Prostate gland (tissue), 2 donors: ENCODE measurements at regions not wholly inside any gene's neighbourhood (a gene's known extent, or its start where the extent isn't known, plus 50 kb on each side); places are given as distances from the start of the nearest gene placed in this dataset.

Experiments used
- POLR2A ChIP-seq: fragments of 450-650 bp; IDR thresholded peaks from one replicate; pipeline ENCODE4 v1.6.1; 2016; ENCODE audit warnings: antibody characterized with exemption, mild to moderate bottlenecking
- POLR2AphosphoS5 ChIP-seq: sonication (generic); formaldehyde crosslinking; IDR thresholded peaks from one replicate; pipeline ENCODE4 v1.6.1; 2017; ENCODE audit warnings: antibody characterized with exemption
- TF ChIP-seq, protein P1 (sequence below), 4 experiments: fragments of 200-600 bp in 2 of 4; fragments of 450-650 bp in 2 of 4; sonication (generic) in 2 of 4; IDR thresholded peaks; 1 replicate in 3 of 4; 2 replicates in 1 of 4; pipeline ENCODE4 v1.5.1; 2016 to 2019; ENCODE audit warnings: antibody characterized with exemption in 4 of 4, mild to moderate bottlenecking in 2 of 4, moderate library complexity in 2 of 4

DNA sequence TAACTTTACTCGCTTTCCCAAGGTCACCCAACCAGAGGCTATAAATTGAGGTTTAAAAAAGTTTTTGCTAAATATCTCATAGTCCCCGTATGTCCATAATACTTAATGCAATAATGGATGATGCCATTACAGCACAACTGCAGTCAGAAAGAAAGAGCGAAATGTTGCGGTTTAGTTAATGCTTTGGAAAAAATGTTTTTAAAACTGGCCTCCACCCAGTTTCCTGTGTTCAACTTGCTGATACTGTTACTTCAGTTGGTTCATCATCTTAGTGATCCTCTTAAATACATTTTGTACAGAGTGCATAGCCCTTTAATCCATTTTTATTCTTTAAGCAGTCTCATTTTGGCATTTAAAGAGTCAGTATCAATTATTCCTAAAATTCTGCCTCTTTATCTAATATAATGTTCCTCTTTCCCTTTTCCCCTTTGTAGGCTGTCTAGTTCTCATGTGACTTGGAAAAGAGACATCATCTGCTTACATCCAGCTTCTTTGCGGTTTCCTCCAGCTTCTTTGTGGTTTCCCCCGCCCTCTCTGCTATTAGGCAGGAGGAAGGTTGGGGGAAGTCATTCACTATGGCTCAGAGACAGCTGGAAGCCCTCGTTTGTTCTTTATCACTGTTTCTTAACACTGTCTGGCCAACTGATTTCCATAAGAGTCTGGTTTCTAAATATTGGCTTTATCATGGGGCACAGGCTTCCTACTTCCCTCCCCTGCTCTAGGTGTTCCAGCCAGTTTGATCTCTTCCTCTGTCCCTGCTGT lies 154.3 kb downstream of the GOLIM4 start:
- no peak for TF ChIP-seq POLR2A
- TF ChIP-seq, protein P1, sequence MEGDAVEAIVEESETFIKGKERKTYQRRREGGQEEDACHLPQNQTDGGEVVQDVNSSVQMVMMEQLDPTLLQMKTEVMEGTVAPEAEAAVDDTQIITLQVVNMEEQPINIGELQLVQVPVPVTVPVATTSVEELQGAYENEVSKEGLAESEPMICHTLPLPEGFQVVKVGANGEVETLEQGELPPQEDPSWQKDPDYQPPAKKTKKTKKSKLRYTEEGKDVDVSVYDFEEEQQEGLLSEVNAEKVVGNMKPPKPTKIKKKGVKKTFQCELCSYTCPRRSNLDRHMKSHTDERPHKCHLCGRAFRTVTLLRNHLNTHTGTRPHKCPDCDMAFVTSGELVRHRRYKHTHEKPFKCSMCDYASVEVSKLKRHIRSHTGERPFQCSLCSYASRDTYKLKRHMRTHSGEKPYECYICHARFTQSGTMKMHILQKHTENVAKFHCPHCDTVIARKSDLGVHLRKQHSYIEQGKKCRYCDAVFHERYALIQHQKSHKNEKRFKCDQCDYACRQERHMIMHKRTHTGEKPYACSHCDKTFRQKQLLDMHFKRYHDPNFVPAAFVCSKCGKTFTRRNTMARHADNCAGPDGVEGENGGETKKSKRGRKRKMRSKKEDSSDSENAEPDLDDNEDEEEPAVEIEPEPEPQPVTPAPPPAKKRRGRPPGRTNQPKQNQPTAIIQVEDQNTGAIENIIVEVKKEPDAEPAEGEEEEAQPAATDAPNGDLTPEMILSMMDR (IDR thresholded peaks at IDR 0.05) = no peak
- TF ChIP-seq POLR2AphosphoS5 = no peak
